ENCODE measurements at regions not wholly inside any gene's neighbourhood (a gene's known extent, or its start where the extent isn't known, plus 50 kb on each side); places are given as distances from the start of the nearest gene placed in this dataset.

GRCh38 chr4:37765741-37766140 is 60.7 kb upstream of the PGM2 start:
- H3K27me3 ChIP-seq: no peaks in the 10 kb centered on the region
- no peak overlapping the region for H3K4me3 ChIP-seq
- intact Hi-C loops (cut with DNase I): no loop called here
- no peaks in the 10 kb centered on the region for H3K9me3 ChIP-seq
- ATAC-seq (no peak), DNase-seq (no peak)
- TF ChIP-seq, protein P1, sequence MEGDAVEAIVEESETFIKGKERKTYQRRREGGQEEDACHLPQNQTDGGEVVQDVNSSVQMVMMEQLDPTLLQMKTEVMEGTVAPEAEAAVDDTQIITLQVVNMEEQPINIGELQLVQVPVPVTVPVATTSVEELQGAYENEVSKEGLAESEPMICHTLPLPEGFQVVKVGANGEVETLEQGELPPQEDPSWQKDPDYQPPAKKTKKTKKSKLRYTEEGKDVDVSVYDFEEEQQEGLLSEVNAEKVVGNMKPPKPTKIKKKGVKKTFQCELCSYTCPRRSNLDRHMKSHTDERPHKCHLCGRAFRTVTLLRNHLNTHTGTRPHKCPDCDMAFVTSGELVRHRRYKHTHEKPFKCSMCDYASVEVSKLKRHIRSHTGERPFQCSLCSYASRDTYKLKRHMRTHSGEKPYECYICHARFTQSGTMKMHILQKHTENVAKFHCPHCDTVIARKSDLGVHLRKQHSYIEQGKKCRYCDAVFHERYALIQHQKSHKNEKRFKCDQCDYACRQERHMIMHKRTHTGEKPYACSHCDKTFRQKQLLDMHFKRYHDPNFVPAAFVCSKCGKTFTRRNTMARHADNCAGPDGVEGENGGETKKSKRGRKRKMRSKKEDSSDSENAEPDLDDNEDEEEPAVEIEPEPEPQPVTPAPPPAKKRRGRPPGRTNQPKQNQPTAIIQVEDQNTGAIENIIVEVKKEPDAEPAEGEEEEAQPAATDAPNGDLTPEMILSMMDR (IDR thresholded peaks at IDR 0.05): no peak
- no peak for TF ChIP-seq POLR2A (IDR thresholded peaks at IDR 0.05)
- WGBS (ENCODE audit: insufficient coverage, low coverage, low lambda C conversion rate, missing lambda C conversion rate): 50% methylated on average over 1 of the region's 1 CpG
- no peak overlapping the region for H3K27ac ChIP-seq
- H3K4me1 ChIP-seq: no peaks in the 10 kb centered on the region
- H3K36me3 ChIP-seq: no peaks in the 10 kb centered on the region

DNA sequence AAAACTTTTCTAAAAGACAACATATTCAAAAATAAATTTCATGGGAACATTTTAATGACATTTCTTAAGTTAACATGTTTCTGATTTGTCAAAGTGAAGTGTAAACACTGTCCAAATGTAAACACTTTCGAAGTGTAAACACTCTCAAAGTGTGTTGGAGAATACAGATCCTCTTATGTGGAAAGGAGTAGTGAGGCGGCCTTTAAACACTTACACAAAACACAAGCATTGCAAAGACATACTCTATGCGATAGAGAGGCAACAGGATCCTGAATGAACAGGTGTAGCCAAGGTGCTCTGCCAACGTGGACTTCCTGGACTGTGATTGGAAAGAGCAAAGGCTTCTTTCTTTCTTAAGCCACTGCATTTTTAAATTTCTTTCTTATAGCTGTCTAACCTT is 62.7 kb upstream of the PGM2 start:
- ATAC-seq (no peak), DNase-seq (no peak)
- no peak overlapping the region for H3K27ac ChIP-seq
- H3K4me1 ChIP-seq: peaks cover 0 to 7% (median 2%) of the 10 kb centered on the region in 4 donors
- WGBS (ENCODE audit: insufficient coverage, low coverage, low lambda C conversion rate, missing lambda C conversion rate): 64% methylated on average over 4 of the region's 4 CpGs
- TF ChIP-seq, protein P1 (IDR thresholded peaks at IDR 0.05): no peak
- TF ChIP-seq POLR2A (IDR thresholded peaks at IDR 0.05): no peak
- no peaks in the 10 kb centered on the region for H3K36me3 ChIP-seq
- intact Hi-C loops (cut with DNase I): no loop called here
- no peaks in the 10 kb centered on the region for H3K27me3 ChIP-seq
- H3K4me3 ChIP-seq: no peak overlapping the region
- no peaks in the 10 kb centered on the region for H3K9me3 ChIP-seq

DNA sequence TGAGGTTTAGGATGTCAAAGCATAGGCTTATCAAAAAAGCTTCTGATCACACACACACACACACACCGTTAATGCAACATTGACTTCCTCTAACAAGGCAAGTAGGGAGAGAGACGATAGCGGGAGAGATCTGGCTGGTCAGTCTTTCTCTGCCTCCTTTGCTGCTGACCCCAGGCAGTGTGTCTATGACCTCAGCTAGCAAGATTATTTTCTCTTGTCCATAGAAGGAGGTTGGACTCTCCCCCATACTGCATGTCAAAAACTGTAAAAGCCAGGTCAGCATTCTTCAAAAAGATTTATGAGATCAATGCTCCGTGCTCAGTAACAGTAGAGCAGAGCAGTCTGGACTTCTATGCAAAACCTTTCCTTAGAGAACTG is 63.5 kb upstream of the PGM2 start:
- Histone ChIP-seq H3K27ac (no peak overlapping the region), H3K9me3 (no peaks in the 10 kb centered on the region), H3K27me3 (no peaks in the 10 kb centered on the region), H3K4me3 (no peak overlapping the region), H3K36me3 (no peaks in the 10 kb centered on the region), H3K4me1 (peaks cover 0 to 14% (median 6%) of the 10 kb centered on the region in 4 donors)
- no peak for DNase-seq
- no peak for TF ChIP-seq POLR2A (IDR thresholded peaks at IDR 0.05)
- TF ChIP-seq, protein P1 (IDR thresholded peaks at IDR 0.05): no peak
- ATAC-seq: no peak
- intact Hi-C loops (cut with DNase I): no loop called here
- WGBS (ENCODE audit: insufficient coverage, low coverage, low lambda C conversion rate, missing lambda C conversion rate): 13% methylated on average over 4 of the region's 4 CpGs

DNA sequence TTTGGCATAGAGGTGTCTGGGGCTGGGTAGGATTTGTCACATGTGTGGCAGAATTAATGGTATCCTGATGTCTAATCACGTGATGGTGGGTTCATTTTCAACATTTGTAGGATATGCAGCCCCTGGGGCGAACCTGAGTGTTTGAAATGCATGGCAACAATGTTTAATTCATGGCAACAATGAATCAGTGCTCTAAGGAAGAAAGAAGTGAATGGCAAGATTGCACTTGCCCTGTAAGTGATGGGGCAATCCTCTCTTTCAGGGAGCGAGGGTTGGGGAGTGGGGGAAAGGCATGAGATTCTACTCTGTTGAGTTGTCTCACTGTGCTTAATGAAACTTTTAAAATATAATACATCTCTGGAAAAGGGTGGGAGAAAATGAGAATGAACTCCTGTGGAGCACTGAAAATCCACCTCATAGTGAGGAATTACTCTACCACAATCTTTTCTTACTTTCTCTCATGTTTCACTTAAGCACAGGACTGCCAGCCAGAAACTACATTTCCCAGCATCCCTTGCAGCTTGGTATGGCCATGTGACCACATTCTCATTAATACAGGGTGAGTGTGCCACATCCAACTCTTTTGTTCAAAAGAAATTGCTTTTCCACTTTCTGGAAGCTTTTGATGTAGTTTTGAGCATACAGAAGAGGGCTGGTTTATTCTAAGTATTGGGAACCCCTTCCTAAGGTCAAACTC is 64.0 kb upstream of the PGM2 start:
- H3K36me3 ChIP-seq: no peaks in the 10 kb centered on the region
- 67% methylated on average over 3 of the region's 3 CpGs for WGBS (ENCODE audit: insufficient coverage, low coverage, low lambda C conversion rate, missing lambda C conversion rate)
- intact Hi-C loops (cut with DNase I): no loop called here
- TF ChIP-seq POLR2A (IDR thresholded peaks at IDR 0.05): no peak
- TF ChIP-seq, protein P1 (IDR thresholded peaks at IDR 0.05): no peak
- ATAC-seq (no peak), DNase-seq (no peak)
- H3K27ac ChIP-seq: no peak overlapping the region
- H3K9me3 ChIP-seq: no peaks in the 10 kb centered on the region
- H3K27me3 ChIP-seq: no peaks in the 10 kb centered on the region
- H3K4me3 ChIP-seq: no peak overlapping the region
- H3K4me1 ChIP-seq: peaks cover 0 to 18% (median 6%) of the 10 kb centered on the region in 4 donors
